GM18868 (cell line): ENCODE measurements at regions not wholly inside any gene's neighbourhood (a gene's known extent, or its start where the extent isn't known, plus 50 kb on each side); places are given as distances from the start of the nearest gene placed in this dataset.

Source experiments
- ATAC-seq: cut with Tn5 transposase; IDR thresholded peaks from one replicate; pipeline ENCODE4 v1.9.1; 2021; ENCODE audit warnings: mild to moderate bottlenecking, moderate library complexity; ENCODE audit not compliant: unreplicated experiment

DNA sequence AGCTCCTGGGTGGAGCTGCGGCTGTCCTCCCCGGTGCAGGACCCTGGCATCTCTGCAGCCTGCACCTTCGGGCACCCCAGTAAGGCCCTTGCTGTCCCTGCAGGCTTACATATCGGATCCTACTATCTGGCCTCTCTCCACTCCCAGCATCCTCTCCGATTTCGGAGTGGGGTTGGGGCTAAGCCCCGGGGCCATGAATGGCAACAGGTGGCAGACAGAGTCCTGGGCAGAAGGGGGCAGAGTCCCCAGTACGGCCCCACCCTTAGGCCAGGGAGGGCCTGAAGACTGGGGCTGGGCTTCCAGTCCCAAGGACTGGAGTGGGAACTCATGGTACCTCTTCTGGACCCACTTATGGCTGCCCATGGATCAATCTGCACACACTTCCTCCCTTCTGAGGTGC, 180.4 kb upstream of the MC4R start:
- no peak for ATAC-seq

DNA sequence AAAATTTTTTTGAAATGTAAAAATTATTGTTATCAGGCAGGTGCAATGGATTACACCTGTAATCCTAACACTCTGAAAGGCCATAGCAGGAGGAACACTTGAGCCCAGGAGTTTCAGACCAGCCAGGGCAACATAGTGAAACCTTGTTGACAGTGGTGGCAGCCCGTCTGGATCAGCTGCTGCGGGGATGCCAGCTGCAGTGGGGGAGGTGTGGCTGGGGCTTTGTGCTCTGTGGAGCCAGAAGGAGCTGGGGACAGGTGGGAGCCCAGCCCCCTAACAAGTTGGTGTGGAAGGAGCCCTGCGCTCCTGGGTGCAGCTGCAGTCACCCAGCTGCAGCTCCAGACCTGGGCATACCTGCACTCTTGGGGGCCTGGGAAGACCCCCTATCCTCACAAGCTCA, 182.4 kb upstream of the MC4R start:
- peak; percentile 11 for ATAC-seq

DNA sequence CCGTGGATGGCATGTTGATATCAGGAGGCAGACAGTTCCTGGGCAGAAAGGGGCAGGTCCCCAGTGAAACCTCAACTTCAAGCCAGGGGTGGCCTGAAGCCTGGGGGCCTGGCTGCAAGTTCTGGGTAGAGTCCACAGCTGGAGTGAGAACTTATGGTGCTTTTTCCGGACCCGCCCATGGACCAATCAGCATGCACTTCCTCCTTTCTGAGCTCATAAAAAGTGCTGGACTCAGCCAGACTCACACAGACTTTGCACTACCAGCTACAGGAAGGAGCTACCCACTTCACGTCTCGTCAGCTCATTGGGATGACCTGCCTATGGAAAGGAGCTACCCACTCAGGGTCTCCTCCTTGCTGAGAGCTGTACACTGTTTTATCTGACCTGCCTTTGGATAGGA, 183.1 kb upstream of the MC4R start:
- ATAC-seq, result peak; percentile 51

DNA sequence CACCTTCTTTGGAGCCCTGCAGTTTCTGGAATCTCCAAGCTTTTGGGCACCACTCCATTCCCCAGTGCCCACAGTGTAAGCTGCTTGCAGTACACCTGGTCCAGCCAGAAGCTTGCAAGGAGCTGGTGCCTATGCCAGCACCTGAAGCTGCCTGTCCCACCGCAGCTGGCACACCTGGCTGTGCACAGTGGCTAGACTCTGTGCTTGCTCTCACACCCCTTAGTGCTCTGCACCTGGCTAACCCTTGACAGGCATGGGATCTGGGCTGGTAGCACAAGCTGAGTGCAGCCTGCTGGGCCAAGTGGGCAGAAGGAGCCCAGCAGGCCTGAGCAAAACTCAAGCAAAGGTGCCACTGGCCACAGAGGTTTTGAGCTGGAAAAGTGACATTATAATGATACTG, 183.8 kb upstream of the MC4R start:
- no peak for ATAC-seq

DNA sequence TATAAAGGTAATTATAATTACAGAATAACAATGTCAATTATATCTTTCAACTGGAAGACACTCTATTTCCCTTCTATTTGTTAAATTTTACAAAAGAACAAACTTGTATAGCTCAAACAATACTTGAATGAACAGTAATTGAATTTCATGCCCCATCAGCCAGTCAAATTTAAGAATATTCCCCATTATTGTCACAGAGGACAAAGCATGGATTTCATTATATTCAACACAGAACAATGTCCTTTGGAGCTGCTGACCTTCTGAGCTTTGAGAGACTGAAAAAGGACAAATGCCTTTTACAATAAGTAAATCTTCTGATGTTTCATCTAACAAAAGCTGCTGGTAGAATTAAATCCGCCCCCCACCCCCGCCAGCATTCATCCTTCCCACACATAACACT, 187.5 kb upstream of the MC4R start:
- ATAC-seq, result no peak

DNA sequence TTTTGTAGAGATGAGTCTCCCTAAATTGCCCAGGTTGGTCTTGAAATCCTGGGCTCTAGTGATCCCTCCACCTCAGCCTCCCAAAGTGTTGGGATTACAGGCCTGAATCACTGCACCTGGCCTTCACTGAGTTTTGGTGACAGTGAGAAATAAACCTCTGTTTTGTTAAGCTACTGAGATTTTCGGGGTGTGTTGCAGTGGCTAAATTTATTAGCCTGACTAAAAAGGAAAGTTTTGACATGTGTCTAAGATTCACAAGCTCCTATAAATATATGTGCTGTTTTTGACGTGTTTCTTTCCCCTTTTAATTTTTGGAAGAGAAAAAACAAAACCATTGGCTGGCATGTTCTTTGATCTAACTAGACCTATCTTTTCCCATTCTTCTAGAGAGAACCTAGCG, 190.5 kb upstream of the MC4R start:
- peak; percentile 57 for ATAC-seq

DNA sequence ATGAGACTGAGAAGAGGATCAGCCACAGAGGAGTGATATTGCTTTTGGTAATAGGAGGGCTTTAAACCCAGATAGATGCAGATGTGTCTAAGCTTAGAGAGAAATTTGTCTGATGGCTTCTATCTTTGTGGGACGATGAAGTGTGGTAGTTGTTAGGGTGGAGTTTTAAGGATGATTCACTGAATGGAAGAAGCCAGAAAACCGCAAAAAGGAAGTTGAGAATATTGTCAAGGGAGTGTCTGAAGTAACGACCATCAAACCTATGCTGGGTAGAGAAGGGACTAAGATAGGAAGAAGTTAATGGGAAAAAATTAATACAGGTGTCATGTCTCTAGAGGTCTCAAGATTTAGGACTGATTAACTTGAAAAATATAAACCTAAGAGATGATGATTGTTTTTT, 195.6 kb upstream of the MC4R start:
- ATAC-seq, result no peak

DNA sequence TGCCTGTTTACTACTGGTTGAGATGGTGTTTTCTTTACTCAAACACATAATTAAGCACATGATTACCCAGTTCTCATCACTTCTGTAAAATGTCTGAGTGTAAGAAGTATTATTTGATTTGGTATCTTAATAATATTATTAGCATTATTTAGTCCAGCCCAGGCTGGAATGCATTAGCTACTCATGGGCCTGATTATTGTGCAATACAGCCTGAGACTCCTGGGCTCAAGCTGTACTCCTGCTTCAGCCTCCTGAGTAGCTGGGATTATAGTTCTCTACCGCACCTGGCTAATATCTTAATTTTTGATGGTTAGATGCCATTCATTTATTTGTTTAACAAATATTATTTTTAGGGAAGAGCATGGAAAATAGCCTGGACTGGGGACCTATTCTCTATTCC, 197.6 kb upstream of the MC4R start:
- no peak for ATAC-seq

DNA sequence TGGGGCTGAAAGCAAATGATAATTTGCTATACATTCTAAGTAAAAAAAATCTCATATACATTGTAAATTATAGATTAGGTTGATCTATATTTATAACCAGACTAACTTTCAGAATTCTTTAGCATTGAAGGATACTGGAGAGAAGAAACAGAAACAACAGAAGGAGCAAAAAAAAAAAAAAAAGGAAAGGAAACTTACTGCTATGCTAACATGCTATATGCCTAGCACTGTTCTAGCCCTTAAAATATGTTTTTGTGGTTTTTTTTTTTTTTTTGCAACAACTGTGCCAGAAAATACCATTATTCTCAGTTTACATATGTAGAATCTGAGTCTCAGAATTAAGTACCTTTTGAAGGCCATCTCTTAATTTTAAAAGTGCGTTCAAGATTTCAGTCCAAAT, 204.9 kb upstream of the MC4R start:
- ATAC-seq, result no peak

DNA sequence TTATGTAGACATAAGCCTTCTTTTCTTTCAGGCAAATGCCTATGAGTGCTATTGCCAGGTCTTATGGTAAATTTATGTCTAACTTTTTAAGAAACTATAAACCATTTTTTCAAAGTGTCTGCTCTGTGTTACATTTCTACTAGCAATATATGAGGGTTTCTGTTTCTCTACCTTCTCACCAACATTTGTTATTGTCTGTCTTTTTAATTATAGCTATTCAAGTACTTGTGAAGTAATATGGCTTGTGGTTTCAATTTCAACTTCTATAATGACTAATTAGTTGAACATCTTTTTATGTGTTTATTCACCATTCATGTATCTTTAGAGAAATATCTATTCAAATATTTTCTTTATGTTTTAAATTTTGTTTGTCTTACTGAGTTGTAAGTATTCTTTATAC, 213.1 kb upstream of the MC4R start:
- no peak for ATAC-seq

DNA sequence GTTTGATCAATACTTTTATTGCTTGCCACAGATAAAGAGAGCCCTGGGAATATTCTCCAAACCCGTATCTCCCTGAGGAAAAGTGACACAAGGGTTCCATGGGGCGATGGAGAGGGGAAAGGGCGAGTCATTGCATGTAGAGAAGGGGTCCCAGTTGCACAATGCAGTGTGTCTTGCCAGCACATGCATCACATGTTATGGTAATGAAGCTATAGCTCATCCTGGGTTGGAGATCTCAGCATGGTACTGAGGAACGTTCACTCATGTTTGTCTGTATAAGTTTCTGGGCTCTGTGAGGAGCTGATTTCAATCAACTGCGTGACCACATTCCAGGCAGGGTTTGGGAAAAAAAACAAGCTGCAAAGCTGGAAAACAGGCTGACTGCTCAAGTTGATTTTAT, 220.7 kb upstream of the MC4R start:
- ATAC-seq, result no peak

DNA sequence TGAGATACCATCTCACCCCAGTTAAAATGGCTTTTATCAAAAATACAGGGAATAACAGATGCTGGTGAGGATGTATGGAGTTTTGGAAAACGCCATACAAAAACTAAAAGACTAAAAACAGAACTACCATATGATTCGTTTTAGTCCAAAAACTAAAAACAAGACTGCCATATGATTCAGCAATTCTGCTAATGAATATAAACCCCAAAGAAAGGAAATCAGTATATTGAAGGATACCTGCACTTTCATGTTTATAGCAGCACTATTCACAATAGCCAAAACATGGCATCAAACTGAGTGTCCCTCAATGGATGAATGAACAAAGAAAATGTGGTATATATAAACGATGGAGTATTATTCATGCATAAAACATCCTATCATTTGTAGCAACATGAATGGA, 224.4 kb upstream of the MC4R start:
- ATAC-seq, result peak; percentile 50

DNA sequence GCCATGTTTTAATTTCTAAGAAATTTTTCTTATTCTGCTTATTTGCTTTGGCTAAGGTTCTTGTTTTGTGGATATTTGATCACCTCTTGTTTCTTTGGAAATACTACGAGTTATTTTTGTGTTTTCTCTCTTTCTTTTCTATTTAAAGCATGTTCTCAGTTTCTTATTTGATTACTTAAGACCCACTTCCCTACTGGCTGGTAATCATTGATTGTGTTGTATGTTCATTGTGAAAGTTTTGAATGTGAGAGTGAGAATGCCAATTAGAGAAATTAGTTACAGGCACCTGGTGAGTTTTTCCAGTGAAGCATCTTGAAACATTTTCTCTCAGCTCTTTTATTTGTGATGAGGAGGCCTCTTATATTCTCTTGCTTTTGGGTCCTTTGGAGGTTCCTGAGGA, 226.7 kb upstream of the MC4R start:
- peak; percentile 89 for ATAC-seq

DNA sequence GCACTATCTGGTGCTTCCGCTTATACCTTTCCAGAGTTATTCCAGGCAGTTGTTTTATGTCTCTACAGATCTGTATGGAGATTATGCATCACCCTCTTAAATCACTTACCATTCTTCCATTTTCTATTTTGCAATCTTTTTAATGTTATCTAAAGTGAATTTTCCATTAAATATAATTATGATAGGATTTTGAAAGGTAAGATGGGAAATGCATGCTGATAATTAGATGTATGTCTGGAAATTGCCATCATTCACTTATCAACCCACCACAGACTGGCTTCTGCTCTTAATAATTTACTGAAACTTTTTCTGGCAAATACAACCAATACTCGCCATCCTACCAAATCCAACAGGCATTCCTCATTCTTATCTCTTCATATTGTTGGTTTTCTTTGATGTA, 227.4 kb upstream of the MC4R start:
- no peak for ATAC-seq

DNA sequence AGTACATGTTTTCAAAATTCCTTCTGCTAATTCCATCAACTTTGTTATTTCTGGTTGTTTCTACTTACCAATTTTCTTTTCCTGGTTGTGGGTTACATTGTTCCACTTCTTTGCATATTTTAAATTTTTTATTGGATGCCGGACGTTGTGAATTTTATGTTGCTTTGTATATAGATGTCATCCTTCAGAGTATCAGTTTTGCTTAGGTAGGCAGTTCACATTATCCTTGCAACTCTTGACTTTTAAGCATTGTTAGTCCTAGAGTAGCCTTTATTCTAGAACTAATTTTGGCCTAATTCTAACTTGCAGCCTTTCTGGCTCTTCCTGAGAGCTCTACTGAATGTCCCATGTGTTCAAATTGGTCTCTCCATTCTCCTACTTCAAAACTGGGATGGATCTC, 228.7 kb upstream of the MC4R start:
- ATAC-seq, result no peak

DNA sequence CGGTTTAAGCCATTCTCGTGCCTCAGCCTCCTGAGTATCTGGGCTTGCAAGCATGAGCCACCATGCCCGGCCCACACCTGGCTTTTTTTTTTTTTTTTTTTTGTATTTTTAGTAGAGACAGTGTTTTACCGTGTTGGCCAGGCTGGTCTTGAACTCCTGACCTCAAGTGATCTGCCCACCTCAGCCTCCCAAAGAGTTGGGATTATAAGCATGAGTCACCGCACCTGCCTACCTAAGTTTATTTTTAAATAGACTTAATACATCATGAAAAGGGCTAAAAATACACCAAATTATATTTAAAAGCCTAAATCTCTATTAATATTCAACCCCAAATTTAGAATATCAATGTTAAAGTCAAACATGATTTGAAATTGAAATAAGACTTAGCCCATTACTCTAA, 250.8 kb upstream of the MC4R start:
- no peak for ATAC-seq

DNA sequence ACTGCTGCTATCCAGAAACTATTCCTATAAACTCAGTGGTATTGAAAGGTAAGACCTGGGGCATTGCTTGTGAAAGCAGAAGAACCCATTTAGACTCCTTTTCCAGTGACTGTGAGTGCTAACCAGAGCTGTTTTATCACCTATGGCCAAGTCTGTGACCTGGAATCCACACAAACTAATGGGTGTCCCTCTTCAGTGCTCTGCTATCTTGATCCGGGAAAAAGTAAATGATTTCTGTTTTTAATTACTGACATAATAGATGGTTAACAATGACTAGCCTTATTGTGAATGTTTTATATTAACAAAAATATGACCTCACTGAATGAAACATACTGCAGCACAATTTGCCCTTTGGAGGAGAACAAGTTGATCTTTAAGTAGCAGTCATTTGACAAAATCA, 251.6 kb upstream of the MC4R start:
- no peak for ATAC-seq

DNA sequence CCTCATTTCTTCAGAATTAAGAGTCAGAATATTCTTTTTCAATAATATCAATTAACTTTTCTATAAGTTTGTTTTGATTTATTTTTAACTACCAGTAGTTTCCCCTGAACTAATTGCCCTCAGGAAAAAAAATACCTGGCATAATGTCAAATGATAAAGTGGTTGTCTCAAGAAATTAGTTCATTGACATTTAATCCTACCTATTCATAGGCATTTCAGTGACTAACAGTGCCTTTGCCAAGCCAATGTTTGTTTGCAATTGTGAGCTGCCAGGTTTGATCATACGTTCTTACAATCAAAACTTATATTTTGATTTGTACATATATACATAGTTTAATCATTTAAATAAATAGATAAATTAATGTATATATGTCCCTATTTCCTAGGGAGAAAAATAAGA, 267.3 kb upstream of the MC4R start:
- ATAC-seq, result no peak

DNA sequence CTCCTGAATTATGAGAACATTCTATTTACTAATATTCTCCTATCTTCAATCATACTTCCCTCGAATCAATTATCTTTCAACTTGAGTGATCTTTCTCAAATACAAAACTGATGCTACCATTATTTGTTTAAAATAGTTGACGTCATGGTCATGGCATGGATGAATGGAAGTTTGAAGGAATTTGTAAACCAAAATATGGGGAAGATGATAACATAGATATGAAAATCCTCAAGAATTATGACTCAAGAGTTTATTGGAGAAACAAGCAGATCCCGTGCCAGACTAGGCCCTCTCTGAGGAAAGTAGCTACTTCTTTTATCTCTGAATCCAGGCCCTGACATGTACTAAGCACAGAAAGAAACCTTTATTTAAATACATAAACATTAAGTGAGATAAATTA, 270.4 kb upstream of the MC4R start:
- no peak for ATAC-seq

DNA sequence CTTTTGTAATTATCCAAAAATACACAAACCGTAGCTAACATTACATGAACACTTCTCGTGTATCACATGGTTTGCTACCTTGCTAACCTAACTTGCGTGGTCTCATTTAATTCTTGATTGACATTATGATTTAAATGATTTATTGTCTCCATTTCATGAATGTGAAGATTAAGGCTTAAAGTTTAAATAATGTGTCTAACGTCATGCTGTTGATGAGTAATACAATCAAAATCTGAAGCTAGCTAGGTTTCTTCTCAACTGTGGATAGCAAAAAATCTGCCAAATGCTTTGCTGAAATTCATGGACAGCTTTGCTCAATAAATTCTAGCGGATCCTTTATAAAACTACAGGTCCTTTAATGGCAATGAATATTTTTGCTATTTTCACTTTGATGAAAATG, 274.1 kb upstream of the MC4R start:
- ATAC-seq, result no peak

DNA sequence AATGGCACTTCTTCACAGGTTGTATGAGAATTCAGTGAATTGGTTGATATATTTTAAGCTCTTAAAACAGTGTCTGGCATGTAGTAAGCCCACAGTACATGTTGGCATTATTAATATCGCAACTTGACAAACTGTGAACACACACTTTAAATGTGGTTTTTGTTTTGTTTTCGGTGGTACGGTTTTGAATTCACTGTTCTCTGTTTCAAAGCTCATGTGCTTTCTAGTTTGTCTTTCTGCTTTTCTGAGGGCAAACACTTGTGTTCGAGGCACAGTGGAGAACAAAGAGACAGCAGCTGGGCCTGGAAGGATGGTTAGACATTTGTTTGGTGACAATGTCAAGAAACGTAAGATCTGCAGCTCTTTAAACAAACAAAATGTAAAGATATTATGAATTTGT, 276.5 kb upstream of the MC4R start:
- peak; percentile 100 for ATAC-seq

DNA sequence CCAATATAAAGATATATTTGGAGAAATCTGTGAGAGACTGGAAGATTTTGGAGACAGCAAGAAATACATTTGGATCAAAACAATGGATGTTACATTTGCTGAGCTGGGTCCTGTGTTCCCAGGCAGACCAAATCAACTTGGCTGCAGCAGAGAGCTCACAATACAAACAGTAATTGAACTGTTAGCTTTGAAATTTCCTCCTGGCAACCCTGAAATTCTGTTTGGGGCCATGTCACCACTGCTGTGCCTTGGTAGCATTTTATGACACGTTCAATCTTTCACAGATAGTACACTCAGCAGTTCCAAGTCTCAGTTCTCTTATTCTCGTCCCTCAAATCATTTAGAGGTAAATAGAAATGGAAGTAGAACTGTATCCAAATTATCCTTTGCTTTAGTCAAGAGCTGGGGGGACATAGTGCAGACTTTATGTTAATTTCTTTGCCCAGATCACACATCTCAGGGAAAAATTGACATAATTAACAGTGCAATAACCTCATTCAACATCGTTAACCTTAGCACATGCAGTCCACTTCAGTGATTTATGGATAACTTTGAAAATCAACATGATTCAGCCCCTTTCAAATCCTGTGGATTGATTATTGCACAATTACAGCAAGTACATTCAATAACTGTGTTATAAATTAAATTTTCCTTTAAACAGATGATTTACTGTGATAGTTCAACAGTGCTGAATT, 277.4 kb upstream of the MC4R start:
- ATAC-seq, result no peak

DNA sequence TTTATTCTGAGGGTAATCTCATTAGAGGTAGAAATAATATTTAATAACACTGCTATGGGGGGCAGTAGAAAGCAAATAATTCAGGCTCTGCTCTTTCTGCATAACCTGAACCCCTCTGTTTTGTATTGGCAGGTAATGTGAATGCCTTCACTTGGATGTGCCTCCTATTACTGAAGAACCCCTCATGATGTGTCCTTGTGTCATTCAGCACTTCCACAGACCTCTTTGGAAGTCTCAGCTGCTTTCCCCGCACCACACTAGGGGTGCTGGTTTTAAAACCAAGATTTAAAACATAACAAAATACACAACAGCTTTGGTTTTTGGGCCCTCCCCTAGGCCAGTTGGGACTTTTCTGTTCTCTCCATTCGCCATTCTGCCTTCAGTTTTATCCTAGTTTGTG, 281.7 kb upstream of the MC4R start:
- ATAC-seq, result no peak

DNA sequence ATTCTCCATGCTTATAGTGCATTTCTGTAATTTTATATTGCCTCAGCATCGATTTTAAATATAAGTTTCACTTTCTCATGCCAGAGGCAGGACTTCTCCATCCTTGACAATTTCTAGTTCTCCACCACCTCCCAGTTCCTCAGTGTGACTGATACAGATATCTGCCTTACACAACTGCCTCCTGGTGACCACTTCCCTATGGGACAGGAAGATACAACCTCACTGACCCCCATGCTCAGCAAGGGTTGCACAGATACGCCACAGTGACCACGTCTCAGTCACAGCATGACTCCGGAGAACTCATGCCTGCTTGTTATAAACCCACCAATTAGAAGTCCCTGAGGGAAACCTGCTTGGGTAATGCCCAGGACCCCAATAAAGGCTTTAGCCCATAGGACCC, 284.0 kb upstream of the MC4R start:
- no peak for ATAC-seq
